Nephron progenitor cell (in vitro differentiated cells): ENCODE measurements at regions not wholly inside any gene's neighbourhood (a gene's known extent, or its start where the extent isn't known, plus 50 kb on each side); places are given as distances from the start of the nearest gene placed in this dataset.

ENCODE experiments used
- DNase-seq: peaks from one replicate; pipeline ENCODE4 v3.0.0; 2021
- H3K27ac Mint-ChIP-seq: 2 replicates; pipeline ENCODE4 v1.8.0; 2021; ENCODE audit warnings: mild to moderate bottlenecking, moderate library complexity, mixed read lengths
- H3K27me3 Mint-ChIP-seq: 2 replicates; pipeline ENCODE4 v1.8.0; 2021; ENCODE audit warnings: mild to moderate bottlenecking, low read depth, mixed read lengths; ENCODE audit not compliant: poor library complexity
- H3K36me3 Mint-ChIP-seq: 2 replicates; pipeline ENCODE4 v1.8.0; 2021; ENCODE audit warnings: low read depth, mixed read lengths
- H3K4me1 Mint-ChIP-seq: 2 replicates; pipeline ENCODE4 v1.8.0; 2021; ENCODE audit warnings: mixed read lengths
- H3K4me3 Mint-ChIP-seq: 2 replicates; pipeline ENCODE4 v1.8.0; 2021; ENCODE audit warnings: mild to moderate bottlenecking, moderate library complexity, mixed read lengths
- H3K9me3 Mint-ChIP-seq: 2 replicates; pipeline ENCODE4 v1.8.0; 2021; ENCODE audit warnings: mild to moderate bottlenecking, moderate library complexity, mixed read lengths
- CTCF ChIP-seq: fragments of 200-600 bp; sonication (generic); IDR thresholded peaks from 2 replicates; pipeline ENCODE4 v1.5.0; 2021; ENCODE audit warnings: antibody characterized with exemption

DNA sequence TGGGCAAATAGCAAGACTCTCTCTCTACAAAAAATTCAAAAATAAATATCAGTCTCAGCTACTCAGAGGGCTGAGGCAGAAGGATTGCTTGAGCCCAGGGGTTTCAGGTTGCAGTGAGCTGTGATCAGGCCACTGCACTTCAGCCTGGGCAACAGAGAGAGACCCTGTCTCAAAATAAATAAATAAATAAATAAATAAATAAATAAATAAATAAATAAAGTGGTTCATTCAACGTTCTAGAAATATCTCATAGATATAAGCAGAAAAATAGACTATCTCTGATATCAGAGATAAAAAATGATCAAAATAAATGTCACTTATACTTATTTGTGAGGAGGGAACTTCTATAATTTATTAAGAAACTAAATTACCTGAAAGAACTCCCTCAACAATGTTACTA, 480.9 kb downstream of the FBXO15 start:
- Mint-ChIP-seq H3K36me3 (no peaks in the 10 kb centered on the region), H3K27me3 (peaks cover 8% of the 10 kb centered on the region), H3K9me3 (peaks cover 6% of the 10 kb centered on the region), H3K4me1 (peaks cover 15% of the 10 kb centered on the region), H3K27ac (no peak overlapping the region), H3K4me3 (no peak overlapping the region)
- TF ChIP-seq CTCF: no peak
- no peak for DNase-seq

GRCh38 chr18:73664896-73665295, 482.7 kb downstream of the FBXO15 start:
- TF ChIP-seq CTCF: no peak
- Mint-ChIP-seq H3K9me3 (peaks cover 6% of the 10 kb centered on the region), H3K27ac (no peak overlapping the region), H3K4me1 (peaks cover 12% of the 10 kb centered on the region), H3K36me3 (no peaks in the 10 kb centered on the region), H3K4me3 (no peak overlapping the region), H3K27me3 (no peaks in the 10 kb centered on the region)
- DNase-seq: no peak

DNA sequence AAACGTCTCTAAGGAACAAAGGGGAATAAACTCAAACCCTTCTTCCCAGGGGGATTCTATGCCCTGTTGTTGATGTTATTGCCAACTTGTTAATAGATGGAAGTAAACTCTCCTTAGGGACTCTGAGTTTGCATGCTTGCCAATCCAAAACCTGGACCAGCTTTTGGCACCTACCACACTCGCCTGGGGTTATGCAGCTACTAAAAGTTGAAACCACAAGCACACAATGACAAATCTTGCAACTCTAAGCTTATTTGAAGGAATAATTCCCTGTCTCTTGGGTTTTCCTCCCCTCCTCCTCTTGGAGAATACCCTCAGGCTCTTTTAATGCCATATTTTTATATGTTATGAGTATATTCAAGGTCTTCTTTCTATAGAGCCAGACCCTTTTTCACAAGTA, 484.1 kb downstream of the FBXO15 start:
- no peaks in the 10 kb centered on the region for H3K36me3 Mint-ChIP-seq
- H3K4me1 Mint-ChIP-seq: peaks cover 8% of the 10 kb centered on the region
- H3K4me3 Mint-ChIP-seq: no peak overlapping the region
- peaks cover 6% of the 10 kb centered on the region for H3K9me3 Mint-ChIP-seq
- TF ChIP-seq CTCF: no peak
- DNase-seq: no peak
- H3K27me3 Mint-ChIP-seq: no peaks in the 10 kb centered on the region
- no peak overlapping the region for H3K27ac Mint-ChIP-seq

GRCh38 chr18:73662421-73662820, 485.2 kb downstream of the FBXO15 start:
- no peaks in the 10 kb centered on the region for H3K27me3 Mint-ChIP-seq
- no peaks in the 10 kb centered on the region for H3K36me3 Mint-ChIP-seq
- no peak for DNase-seq
- H3K9me3 Mint-ChIP-seq: peaks cover 6% of the 10 kb centered on the region
- H3K27ac Mint-ChIP-seq: no peak overlapping the region
- H3K4me1 Mint-ChIP-seq: peaks cover 8% of the 10 kb centered on the region
- no peak for TF ChIP-seq CTCF
- H3K4me3 Mint-ChIP-seq: no peak overlapping the region

GRCh38 chr18:73660931-73661856, 486.4 kb downstream of the FBXO15 start:
- Mint-ChIP-seq H3K4me1 (peaks cover 8% of the 10 kb centered on the region), H3K4me3 (no peak overlapping the region), H3K9me3 (peaks cover 6% of the 10 kb centered on the region), H3K36me3 (no peaks in the 10 kb centered on the region), H3K27ac (no peak overlapping the region), H3K27me3 (no peaks in the 10 kb centered on the region)
- TF ChIP-seq CTCF: no peak
- DNase-seq: no peak

DNA sequence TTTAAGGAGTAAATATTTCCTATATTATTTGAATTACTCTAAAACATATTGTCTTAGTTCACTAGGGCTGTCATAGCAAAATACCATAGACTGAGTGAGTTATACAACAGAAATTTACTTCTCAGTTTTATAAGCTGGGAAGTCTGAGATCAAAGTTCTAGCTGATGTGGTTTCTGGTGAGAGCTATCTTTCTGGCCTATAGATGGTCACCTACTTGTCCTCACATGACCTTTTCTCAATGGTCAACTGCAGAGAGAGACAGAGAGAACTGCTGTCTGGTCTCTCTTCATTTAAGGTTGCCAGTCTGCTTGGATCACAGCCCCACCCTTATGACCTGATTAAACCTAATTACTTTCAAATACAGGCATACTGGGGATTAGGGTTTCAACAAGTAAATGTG, 490.9 kb downstream of the FBXO15 start:
- peaks cover 21% of the 10 kb centered on the region for H3K4me1 Mint-ChIP-seq
- H3K36me3 Mint-ChIP-seq: no peaks in the 10 kb centered on the region
- no peak overlapping the region for H3K27ac Mint-ChIP-seq
- no peak for DNase-seq
- H3K27me3 Mint-ChIP-seq: no peaks in the 10 kb centered on the region
- no peaks in the 10 kb centered on the region for H3K9me3 Mint-ChIP-seq
- H3K4me3 Mint-ChIP-seq: no peak overlapping the region
- no peak for TF ChIP-seq CTCF
